22Rv1 (cell line): ENCODE measurements at regions not wholly inside any gene's neighbourhood (a gene's known extent, or its start where the extent isn't known, plus 50 kb on each side); places are given as distances from the start of the nearest gene placed in this dataset.

Experiments
- ZFX ChIP-seq: fragments of 450-650 bp; IDR thresholded peaks from 2 replicates; pipeline ENCODE4 v1.6.1; 2017; ENCODE audit warnings: antibody characterized with exemption, borderline replicate concordance
- TF ChIP-seq, protein P1 (sequence below): fragments of 450-650 bp; IDR thresholded peaks from 2 replicates; pipeline ENCODE4 v1.5.1; 2017; ENCODE audit warnings: mild to moderate bottlenecking

- no peak for TF ChIP-seq ZFX
- TF ChIP-seq, protein P1, sequence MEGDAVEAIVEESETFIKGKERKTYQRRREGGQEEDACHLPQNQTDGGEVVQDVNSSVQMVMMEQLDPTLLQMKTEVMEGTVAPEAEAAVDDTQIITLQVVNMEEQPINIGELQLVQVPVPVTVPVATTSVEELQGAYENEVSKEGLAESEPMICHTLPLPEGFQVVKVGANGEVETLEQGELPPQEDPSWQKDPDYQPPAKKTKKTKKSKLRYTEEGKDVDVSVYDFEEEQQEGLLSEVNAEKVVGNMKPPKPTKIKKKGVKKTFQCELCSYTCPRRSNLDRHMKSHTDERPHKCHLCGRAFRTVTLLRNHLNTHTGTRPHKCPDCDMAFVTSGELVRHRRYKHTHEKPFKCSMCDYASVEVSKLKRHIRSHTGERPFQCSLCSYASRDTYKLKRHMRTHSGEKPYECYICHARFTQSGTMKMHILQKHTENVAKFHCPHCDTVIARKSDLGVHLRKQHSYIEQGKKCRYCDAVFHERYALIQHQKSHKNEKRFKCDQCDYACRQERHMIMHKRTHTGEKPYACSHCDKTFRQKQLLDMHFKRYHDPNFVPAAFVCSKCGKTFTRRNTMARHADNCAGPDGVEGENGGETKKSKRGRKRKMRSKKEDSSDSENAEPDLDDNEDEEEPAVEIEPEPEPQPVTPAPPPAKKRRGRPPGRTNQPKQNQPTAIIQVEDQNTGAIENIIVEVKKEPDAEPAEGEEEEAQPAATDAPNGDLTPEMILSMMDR = peak; percentile 96
Measured at GRCh38 chr17:51461578-51462004, 201.2 kb downstream of the UTP18 start.
